ENCODE measurements at regions not wholly inside any gene's neighbourhood (a gene's known extent, or its start where the extent isn't known, plus 50 kb on each side); places are given as distances from the start of the nearest gene placed in this dataset.

GRCh38 chr9:117945286-117945685, 241.1 kb downstream of the TLR4 start:
- DNase-seq: no peak

- DNase-seq: no peak
Observed at GRCh38 chr9:117951127-117951526, 246.9 kb downstream of the TLR4 start.

- no peak for DNase-seq
Observed at GRCh38 chr9:117952581-117952980, 248.4 kb downstream of the TLR4 start.

DNA sequence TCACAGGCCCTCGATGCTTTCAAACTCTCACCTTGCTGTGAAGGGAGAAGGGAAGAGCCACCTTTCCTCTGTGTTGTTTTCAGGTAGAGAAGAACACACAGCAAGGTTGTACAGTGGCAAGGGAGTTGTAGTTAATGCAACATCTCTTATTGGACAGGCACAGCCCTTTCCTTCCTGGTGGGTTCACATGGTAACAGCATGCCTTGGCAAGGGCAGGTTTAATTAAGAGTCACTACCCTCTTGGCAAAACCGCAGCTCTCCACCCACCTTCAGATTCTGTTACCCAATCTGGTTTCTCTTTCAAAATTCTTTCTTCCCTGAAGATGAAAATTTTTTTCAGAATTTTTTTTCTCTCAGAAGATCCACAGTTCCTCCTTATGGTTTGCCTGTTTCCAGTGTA, 253.1 kb downstream of the TLR4 start:
- no peak for DNase-seq

GRCh38 chr9:117958726-117959125, 254.5 kb downstream of the TLR4 start:
- no peak for DNase-seq

- DNase-seq: no peak
Observed at GRCh38 chr9:117963493-117964090, 259.4 kb downstream of the TLR4 start.

DNA sequence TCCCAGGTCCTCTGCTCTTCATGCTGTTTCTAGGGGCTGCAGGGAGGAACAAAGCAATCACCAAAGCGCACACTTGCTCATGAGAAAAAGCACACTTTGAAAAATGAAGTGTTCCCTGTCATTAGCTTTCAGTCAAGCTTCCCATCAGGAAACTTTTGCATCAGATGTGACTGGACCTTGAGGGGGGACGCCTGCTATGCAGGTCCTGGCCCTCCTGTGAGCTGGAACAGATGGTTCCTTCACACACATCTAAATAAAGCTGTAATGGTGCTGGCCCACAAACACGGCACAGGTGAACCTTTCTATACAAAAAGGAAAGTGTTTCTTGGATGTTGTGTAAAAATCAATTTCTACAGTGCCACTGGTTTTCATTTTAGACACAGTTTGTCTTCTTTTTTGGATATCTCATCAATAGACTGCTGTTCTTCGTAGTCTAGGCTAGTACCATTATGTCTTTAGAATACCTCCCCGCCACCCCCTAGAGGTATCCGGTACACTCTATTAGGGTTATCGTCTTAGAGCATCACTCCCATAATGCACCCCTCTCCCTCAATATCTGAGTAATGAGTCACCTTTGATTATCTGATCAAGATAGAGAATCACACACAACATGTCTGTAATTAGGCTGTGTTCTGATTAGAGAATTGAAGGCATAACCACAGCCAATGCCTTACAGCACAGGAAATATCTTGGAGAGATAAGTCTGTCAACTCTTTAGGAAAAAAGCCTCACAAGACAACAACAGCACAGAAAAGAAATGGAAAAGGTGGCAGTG, 266.3 kb downstream of the TLR4 start:
- DNase-seq: no peak

GRCh38 chr9:117974108-117974507, 269.9 kb downstream of the TLR4 start:
- no peak for DNase-seq

DNA sequence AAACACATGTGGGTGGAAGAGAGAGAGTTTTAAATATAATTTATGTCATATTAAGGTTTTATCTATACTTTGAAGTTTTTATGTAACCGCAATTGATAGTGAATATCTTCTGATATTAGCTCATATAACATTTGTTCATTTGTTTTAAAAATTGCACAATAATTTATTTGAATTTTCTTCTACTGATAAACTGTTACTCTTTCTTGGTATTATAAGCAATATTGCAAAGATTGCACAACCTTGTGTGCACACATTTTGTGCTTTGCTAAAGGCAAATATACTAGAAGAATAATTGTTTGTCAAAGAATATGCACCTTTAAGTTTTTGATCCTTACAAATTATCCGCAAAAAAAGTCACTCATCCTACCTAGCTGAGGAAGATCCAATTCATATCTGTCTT, 275.7 kb downstream of the TLR4 start:
- no peak for DNase-seq

DNA sequence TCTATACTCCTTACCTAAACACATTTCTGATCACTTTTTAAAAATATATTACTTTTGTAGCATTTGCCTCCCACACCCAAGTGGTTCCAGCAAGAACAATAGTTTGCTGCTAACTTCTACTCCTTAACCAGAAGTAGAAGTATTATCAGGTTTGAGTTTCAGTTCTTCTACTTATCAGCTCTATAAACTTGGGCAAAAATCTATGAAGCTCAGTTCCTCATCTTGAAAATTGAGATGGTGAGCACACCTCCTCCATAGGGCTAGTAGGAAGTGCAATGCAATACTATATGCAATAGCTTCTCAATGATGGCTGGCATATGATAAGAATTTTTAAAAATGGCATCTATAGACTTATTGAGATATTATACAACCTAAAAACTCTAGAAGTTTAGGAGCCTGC, 283.7 kb downstream of the TLR4 start:
- no peak for DNase-seq

- no peak for DNase-seq
Observed at GRCh38 chr9:117992006-117992405, 287.8 kb downstream of the TLR4 start.

- DNase-seq: no peak
Observed at GRCh38 chr9:118000581-118000980, 296.4 kb downstream of the TLR4 start.

- DNase-seq: no peak
Observed at GRCh38 chr9:118003240-118003639, 299.0 kb downstream of the TLR4 start.

GRCh38 chr9:118008246-118008645, 304.0 kb downstream of the TLR4 start:
- DNase-seq: no peak

GRCh38 chr9:118009614-118010013, 305.4 kb downstream of the TLR4 start:
- DNase-seq: no peak

- no peak for DNase-seq
Observed at GRCh38 chr9:118017607-118018122, 313.5 kb downstream of the TLR4 start.

DNA sequence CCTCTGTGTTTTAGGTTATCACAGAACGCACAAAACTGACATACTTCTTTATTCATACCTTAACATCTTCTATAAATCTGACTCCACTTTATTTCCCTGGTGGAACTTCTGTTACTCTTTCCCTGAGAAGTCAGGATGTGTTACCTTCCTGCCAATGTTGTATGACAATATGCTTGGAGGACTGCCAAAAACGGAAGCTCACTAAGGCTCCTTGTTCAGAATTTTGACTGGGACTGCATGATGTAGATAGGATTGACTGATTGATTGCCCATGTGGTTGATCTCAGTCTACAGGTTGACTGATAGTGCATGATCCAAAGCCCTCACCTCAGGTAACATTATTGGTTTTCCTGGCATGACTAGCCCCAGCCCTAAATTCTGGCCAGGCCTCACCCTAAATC, 319.4 kb downstream of the TLR4 start:
- no peak for DNase-seq

GRCh38 chr9:118028225-118028624, 324.0 kb downstream of the TLR4 start:
- no peak for DNase-seq

DNA sequence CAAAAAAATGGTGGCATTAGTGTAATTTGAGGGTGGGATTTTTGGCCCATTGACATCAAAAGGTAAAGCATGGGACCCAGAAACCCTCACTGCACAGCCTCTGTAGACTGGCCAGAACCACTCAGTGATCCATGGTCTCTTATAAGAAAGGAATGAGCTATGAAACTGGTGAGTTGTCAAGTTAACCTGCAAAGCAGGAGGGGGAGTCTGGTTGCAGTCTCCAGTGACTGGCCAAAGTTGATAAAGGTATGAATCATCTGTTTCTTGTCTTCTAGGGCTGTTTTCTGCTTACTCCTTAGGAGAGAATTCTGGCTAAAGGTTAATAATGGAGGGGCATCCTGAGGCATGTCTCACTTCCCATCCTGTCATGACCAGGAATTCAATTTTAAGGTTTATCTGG, 325.2 kb downstream of the TLR4 start:
- no peak for DNase-seq

DNA sequence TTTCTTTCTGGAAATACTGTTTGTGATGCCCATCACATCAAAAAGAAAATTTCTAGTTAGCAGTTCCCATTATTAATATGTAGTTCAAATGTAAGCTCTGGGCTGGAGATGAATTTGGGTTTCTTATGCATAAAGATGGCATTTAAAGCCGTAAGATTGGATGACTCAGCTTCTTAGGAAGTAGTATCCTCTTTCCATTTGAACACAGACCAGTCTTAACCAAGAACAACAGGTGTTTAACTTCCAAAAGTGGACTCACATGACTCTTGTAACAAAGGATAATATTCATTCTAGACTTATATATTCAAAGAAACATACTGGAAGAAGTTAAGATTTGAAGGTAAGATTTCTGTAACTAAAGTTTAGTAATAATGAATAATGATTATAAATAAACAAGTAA, 330.5 kb downstream of the TLR4 start:
- DNase-seq: no peak

DNA sequence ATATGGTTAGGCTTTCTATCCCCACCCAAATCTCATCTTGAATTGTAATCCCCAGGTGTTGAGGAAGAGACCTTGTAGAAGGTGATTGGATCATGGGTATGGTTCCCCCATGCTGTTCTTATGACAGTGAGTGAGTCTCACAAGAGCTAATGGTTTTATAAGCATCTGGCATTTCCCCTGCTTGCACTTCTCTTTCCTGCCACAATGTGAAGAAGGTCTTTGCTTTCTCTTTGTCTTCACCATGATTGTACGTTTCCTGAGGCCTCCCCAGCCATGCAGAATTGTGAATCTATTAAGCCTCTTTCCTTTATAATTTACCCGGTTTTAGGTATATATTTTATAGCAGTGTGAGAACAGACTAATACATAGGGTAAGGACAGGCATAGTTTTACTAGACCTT, 334.5 kb downstream of the TLR4 start:
- no peak for DNase-seq

DNA sequence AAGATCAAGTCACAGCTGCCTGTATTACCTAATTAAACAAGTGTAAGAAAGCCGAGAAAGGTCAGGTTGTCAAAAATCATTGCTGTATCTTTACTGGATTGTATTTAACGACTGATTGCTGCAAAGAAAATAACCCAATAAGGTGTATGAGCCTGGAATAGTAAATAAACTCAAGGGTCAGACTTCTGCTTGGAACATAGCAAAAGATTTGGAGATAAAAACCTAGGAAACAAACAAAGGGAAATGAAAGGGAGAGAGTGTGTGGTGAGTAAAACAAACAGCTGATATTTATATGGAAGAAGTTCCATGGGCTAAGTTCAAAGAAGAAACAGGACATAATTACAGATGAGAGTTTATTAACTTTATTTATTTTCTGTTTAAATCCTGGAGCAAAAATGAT, 354.0 kb downstream of the TLR4 start:
- no peak for DNase-seq

GRCh38 chr9:118059484-118060278, 355.5 kb downstream of the TLR4 start:
- DNase-seq: peak; percentile 9 to 19

DNA sequence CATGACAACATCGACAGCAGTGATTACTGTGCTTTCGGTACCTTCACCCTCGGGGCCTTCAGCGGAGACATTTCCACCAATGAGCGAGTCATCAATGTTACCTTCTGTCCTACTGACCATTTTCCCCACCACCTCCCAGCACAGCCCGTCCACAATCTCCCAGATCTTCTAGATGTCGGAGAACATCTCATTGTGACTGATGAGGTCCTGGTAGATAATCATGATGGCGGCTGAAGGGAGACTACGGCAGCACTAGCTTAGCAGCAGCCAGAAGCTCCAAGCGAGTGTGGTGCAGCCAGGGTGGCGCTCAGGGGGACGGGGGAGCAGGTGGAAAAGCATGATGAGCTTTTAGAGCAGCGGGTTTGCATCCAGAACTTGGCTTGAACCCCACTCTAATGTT, 379.0 kb downstream of the TLR4 start:
- no peak for DNase-seq

Data from AML-193 (cell line).